ENCODE measurements at regions not wholly inside any gene's neighbourhood (a gene's known extent, or its start where the extent isn't known, plus 50 kb on each side); places are given as distances from the start of the nearest gene placed in this dataset.
"Not testable (repeated sequence)": the region's sequence is repeated elsewhere in the genome, so short reads cannot be mapped to it uniquely, and the experiment has no call there.

GRCh38 chr19:34620134-34620533, 56.8 kb downstream of the SCGB2B2 start:
- H3K4me3 ChIP-seq; H3K27me3 ChIP-seq (ENCODE audit: low read depth); H3K27ac ChIP-seq (replicated peaks); intact Hi-C loops (cut with micrococcal nuclease); H3K4me1 ChIP-seq; DNase-seq: not testable (repeated sequence)
- Histone ChIP-seq H3K9me3 (replicated peaks) (peaks cover 56% of the 10 kb centered on the region), H3K36me3 (peaks cover 22% of the 10 kb centered on the region)

DNA sequence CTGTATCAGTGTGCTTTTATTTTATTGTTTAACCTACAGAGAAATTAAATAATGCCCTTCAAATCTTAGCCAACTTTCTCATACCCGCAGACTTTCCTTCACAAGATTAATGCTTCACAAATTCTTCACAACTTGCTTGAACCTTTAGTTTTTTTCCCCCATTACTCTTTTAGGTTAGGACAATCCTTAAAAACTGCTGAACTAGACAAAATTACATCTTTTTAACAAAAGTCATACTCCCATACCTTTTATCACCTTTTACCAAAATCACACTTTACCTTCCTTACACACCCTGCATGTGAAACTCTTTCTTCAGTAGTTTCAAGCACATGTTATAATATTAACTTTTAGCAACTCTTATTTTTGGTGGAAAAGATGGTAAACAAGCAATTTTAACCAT, 58.5 kb downstream of the SCGB2B2 start:
- H3K36me3 ChIP-seq = peaks cover 12% of the 10 kb centered on the region
- no peak for DNase-seq
- H3K27ac ChIP-seq (replicated peaks) = no peak overlapping the region
- H3K27me3 ChIP-seq (ENCODE audit: low read depth) = no peaks in the 10 kb centered on the region
- intact Hi-C loops (cut with micrococcal nuclease) = no loop called here
- no peaks in the 10 kb centered on the region for H3K4me1 ChIP-seq
- TF ChIP-seq, protein P1, sequence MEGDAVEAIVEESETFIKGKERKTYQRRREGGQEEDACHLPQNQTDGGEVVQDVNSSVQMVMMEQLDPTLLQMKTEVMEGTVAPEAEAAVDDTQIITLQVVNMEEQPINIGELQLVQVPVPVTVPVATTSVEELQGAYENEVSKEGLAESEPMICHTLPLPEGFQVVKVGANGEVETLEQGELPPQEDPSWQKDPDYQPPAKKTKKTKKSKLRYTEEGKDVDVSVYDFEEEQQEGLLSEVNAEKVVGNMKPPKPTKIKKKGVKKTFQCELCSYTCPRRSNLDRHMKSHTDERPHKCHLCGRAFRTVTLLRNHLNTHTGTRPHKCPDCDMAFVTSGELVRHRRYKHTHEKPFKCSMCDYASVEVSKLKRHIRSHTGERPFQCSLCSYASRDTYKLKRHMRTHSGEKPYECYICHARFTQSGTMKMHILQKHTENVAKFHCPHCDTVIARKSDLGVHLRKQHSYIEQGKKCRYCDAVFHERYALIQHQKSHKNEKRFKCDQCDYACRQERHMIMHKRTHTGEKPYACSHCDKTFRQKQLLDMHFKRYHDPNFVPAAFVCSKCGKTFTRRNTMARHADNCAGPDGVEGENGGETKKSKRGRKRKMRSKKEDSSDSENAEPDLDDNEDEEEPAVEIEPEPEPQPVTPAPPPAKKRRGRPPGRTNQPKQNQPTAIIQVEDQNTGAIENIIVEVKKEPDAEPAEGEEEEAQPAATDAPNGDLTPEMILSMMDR (IDR thresholded peaks at IDR 0.05; ENCODE audit: borderline replicate concordance) = no peak
- H3K4me3 ChIP-seq = no peak overlapping the region
- peaks cover 60% of the 10 kb centered on the region for H3K9me3 ChIP-seq (replicated peaks)

DNA sequence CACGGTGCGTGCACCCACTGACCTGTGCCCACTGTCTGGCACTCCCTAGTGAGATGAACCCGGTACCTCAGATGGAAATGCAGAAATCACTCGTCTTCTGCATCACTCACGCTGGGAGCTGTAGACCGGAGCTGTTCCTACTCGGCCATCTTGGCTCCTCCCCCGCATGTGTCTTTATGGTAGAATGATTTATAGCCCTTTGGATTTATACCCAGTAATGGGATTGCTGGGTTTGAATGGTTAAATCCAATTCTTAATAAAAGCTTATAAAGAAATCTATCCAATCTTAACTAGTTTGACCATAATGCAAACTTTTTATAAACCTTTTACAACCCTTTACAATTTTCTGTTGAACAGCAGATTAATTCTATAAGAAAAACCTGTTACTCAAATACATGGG, 59.0 kb downstream of the SCGB2B2 start:
- H3K4me1 ChIP-seq; H3K27me3 ChIP-seq (ENCODE audit: low read depth); H3K4me3 ChIP-seq; H3K27ac ChIP-seq (replicated peaks); DNase-seq; H3K36me3 ChIP-seq; intact Hi-C loops (cut with micrococcal nuclease): not testable (repeated sequence)
- peaks cover 60% of the 10 kb centered on the region for H3K9me3 ChIP-seq (replicated peaks)

DNA sequence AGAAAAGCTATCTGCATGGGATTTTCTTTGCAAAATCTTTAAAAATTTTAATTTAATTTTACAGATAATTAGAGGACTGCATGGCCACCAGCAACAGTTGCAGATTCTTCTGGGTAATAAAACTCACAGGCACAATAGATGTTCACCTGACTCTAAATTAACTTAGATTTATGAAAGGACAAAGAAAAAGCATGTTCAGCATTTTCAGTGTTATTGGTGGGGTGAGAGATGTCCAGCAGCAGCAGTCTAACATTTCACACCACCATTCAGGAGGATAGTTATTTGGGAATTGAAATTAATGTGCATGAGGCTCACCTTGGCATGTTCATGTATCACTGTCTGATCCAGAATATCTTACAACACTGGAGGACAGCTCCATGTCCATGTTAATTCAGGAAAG, 74.0 kb downstream of the SCGB2B2 start:
- H3K4me1 ChIP-seq = peaks cover 10% of the 10 kb centered on the region
- TF ChIP-seq, protein P1 (IDR thresholded peaks at IDR 0.05; ENCODE audit: borderline replicate concordance) = no peak
- no peak overlapping the region for H3K27ac ChIP-seq (replicated peaks)
- H3K4me3 ChIP-seq = no peak overlapping the region
- no peak for DNase-seq
- H3K36me3 ChIP-seq = peaks cover 4% of the 10 kb centered on the region
- H3K9me3 ChIP-seq (replicated peaks) = peaks cover 41% of the 10 kb centered on the region
- intact Hi-C loops (cut with micrococcal nuclease) = no loop called here
- no peaks in the 10 kb centered on the region for H3K27me3 ChIP-seq (ENCODE audit: low read depth)

- Histone ChIP-seq H3K27me3 (ENCODE audit: low read depth) (no peaks in the 10 kb centered on the region), H3K4me3 (no peak overlapping the region), H3K4me1 (peaks cover 17% of the 10 kb centered on the region), H3K27ac (replicated peaks) (no peak overlapping the region), H3K9me3 (replicated peaks) (peaks cover 32% of the 10 kb centered on the region), H3K36me3 (peaks cover 4% of the 10 kb centered on the region)
- DNase-seq = no peak
- intact Hi-C loops (cut with micrococcal nuclease) = no loop called here
- TF ChIP-seq, protein P1 (IDR thresholded peaks at IDR 0.05; ENCODE audit: borderline replicate concordance) = no peak
Measured at GRCh38 chr19:34601071-34601470, 75.9 kb downstream of the SCGB2B2 start.

DNA sequence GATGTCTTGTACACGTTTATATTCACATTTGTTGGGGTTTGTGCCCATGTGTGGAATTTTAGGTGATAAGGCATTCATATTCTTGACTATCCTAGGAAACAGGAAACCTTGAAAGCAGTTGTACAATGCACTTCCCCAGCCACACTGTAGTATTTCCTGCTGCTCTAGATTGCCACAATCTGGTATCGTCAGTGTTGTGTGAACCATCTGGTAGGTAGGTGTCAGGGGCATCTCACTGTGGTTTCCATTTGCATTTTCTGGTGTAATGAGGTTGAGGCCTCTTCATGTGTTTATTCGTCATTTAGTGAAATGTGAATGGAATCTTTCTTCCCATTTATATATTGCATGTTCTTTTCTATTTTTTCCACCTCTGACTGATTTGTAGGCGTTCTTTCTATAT, 76.6 kb downstream of the SCGB2B2 start:
- DNase-seq = no peak
- H3K27ac ChIP-seq (replicated peaks) = no peak overlapping the region
- H3K27me3 ChIP-seq (ENCODE audit: low read depth) = no peaks in the 10 kb centered on the region
- H3K36me3 ChIP-seq = peaks cover 4% of the 10 kb centered on the region
- peaks cover 30% of the 10 kb centered on the region for H3K9me3 ChIP-seq (replicated peaks)
- intact Hi-C loops (cut with micrococcal nuclease) = no loop called here
- TF ChIP-seq, protein P1 (IDR thresholded peaks at IDR 0.05; ENCODE audit: borderline replicate concordance) = no peak
- H3K4me3 ChIP-seq = no peak overlapping the region
- peaks cover 24% of the 10 kb centered on the region for H3K4me1 ChIP-seq
